GM12878 (cell line): ENCODE measurements at regions not wholly inside any gene's neighbourhood (a gene's known extent, or its start where the extent isn't known, plus 50 kb on each side); places are given as distances from the start of the nearest gene placed in this dataset.
"Not testable (repeated sequence)": the region's sequence is repeated elsewhere in the genome, so short reads cannot be mapped to it uniquely, and the experiment has no call there.

Experiments used
- ATAC-seq: fragments of 200-7000 bp; cut with Tn5 transposase; 3 replicates; pipeline ENCODE4 v1.9.1; 2020; ENCODE audit warnings: mild to moderate bottlenecking, moderate library complexity
- BruUV-seq: library from RNA; stranded (reverse); fragments of 400-500 nt; replicated peaks from 2 replicates; lab custom pipeline; 2021; lab: Mats Ljungman, UMichigan
- CTCF ChIA-PET: fragments of 300-600 bp; sonication (Branson Sonifier 250); formaldehyde crosslinking; extraction: SDS; loops from one replicate; lab custom pipeline; 2021; ENCODE audit warnings: inconsistent platforms; lab: Yijun Ruan, JAX
- POLR2A ChIA-PET: fragments of 350-600 bp; formaldehyde crosslinking; extraction: SDS; loops from one replicate; lab custom pipeline; 2021; ENCODE audit warnings: inconsistent platforms; lab: Charles Lee
- RAD21 ChIA-PET: fragments of 300-600 bp; sonication (Branson Sonifier 250); formaldehyde crosslinking; loops from one replicate; lab custom pipeline; 2023; ENCODE audit warnings: antibody characterized with exemption; ENCODE audit not compliant: unreplicated experiment; lab: Charles Lee
- SMC1A ChIA-PET: fragments of 300-600 bp; sonication (Branson Sonifier 250); formaldehyde crosslinking; loops from one replicate; lab custom pipeline; 2023; ENCODE audit not compliant: unreplicated experiment, uncharacterized antibody; lab: Charles Lee
- DNase-seq: peaks from one replicate; pipeline ENCODE4 v3.0.0-alpha.2; 2011; ENCODE audit warnings: low read depth, low spot score
- FAIRE-seq: peaks from 3 replicates; lab custom pipeline; 2011; peaks lifted over from hg19 to GRCh38; lab: Jason Lieb, UNC
- H2AFZ ChIP-seq: 2 replicates; pipeline ENCODE4 v1.6.0; 2011; ENCODE audit warnings: low read depth, low read length, control low read depth; ENCODE audit not compliant: control insufficient read depth
- H3K27ac ChIP-seq: 2 replicates; pipeline ENCODE4 v1.5.1; 2011; ENCODE audit warnings: control low read depth; ENCODE audit not compliant: control insufficient read depth, insufficient read depth
- H3K27me3 ChIP-seq, 2 experiments: replicated peaks in 1 of 2; 2 replicates each; pipeline versions ENCODE4 v1.6.0 to v1.6.1; 2011; ENCODE audit warnings: low read length in 1 of 2; ENCODE audit not compliant: control insufficient read depth in 2 of 2, insufficient read depth in 2 of 2
- H3K36me3 ChIP-seq, 2 experiments: 2 replicates each; pipeline ENCODE4 v1.5.1; 2011; ENCODE audit warnings: low read length in 1 of 2; ENCODE audit not compliant: control insufficient read depth in 2 of 2, insufficient read depth in 2 of 2
- H3K4me1 ChIP-seq: 2 replicates; pipeline ENCODE4 v1.6.1; 2011; ENCODE audit warnings: mild to moderate bottlenecking, low read length, moderate library complexity, mixed read lengths; ENCODE audit not compliant: control insufficient read depth, insufficient read depth
- H3K4me2 ChIP-seq: 2 replicates; pipeline ENCODE4 v1.6.0; 2011; ENCODE audit warnings: control low read depth; ENCODE audit not compliant: control insufficient read depth, insufficient read depth
- H3K4me3 ChIP-seq: fragments of 200-600 bp; sonication (generic); 2 replicates; pipeline ENCODE4 v1.5.1; 2016
- H3K79me2 ChIP-seq: 2 replicates; pipeline ENCODE4 v1.6.0; 2011; ENCODE audit warnings: low read length; ENCODE audit not compliant: control insufficient read depth, insufficient read depth
- H3K9ac ChIP-seq: 2 replicates; pipeline ENCODE4 v1.8.0; 2011; ENCODE audit warnings: low read length, control low read depth, mixed read lengths; ENCODE audit not compliant: control insufficient read depth, insufficient read depth
- H3K9me3 ChIP-seq: replicated peaks from 3 replicates; pipeline ENCODE4 v1.5.1; 2011; ENCODE audit warnings: mild to moderate bottlenecking, low read length; ENCODE audit not compliant: control insufficient read depth, insufficient read depth
- H4K20me1 ChIP-seq: 2 replicates; pipeline ENCODE4 v1.6.0; 2011; ENCODE audit not compliant: control insufficient read depth, insufficient read depth
- CHD1 ChIP-seq: IDR thresholded peaks from 2 replicates; pipeline ENCODE4 v1.6.1; 2012; ENCODE audit warnings: low read depth, low read length, improper control_type of control experiment
- ZBTB11 ChIP-seq: fragments of 450-650 bp; formaldehyde crosslinking; IDR thresholded peaks from 2 replicates; pipeline ENCODE4 v1.5.0; 2022; ENCODE audit warnings: mild to moderate bottlenecking, missing genetic modification characterization
- WGBS: methylation state at CpG from one replicate; pipeline ENCODE4 v1.1.6; 2016; ENCODE audit warnings: low lambda C conversion rate; ENCODE audit not compliant: insufficient replicate concordance, insufficient coverage; ENCODE audit errors: missing lambda C conversion rate; 5-methylcytosine and 5-hydroxymethylcytosine counted together
- in situ Hi-C: fragments of 300-500 bp; cut with MboI; formaldehyde crosslinking; loops from 9 replicates; pipeline ENCODE4 v1.14.3; 2018; ENCODE audit warnings: mixed read lengths
- intact Hi-C: fragments of 100-400 bp; cut with micrococcal nuclease; formaldehyde crosslinking; loops from one replicate; pipeline ENCODE4 v1.14.2; 2022; ENCODE audit not compliant: unreplicated experiment

GRCh38 chr20:52060794-52061714, 130.5 kb downstream of the ZFP64 start:
- no peak overlapping the region for H3K27ac ChIP-seq
- H3K36me3 ChIP-seq = no peaks in the 10 kb centered on the region
- DNase-seq (no peak), ATAC-seq (no peak), FAIRE-seq (no peak)
- H3K4me3 ChIP-seq = no peak overlapping the region
- ChIA-PET SMC1A (no interaction called here), CTCF (no interaction called here), POLR2A (no interaction called here), RAD21 (no interaction called here)
- H3K4me2 ChIP-seq = no peak overlapping the region
- intact Hi-C loops = no loop called here
- H3K9ac ChIP-seq = no peak overlapping the region
- no peaks in the 10 kb centered on the region for H4K20me1 ChIP-seq
- H3K27me3 ChIP-seq = no peaks in the 10 kb centered on the region
- H3K9me3 ChIP-seq = no peaks in the 10 kb centered on the region; the same call in 2 of the 3 replicates
- in situ Hi-C loops = no loop called here
- TF ChIP-seq ZBTB11 = no peak
- TF ChIP-seq CHD1 = no peak
- H3K4me1 ChIP-seq = no peaks in the 10 kb centered on the region
- no TSS peak for BruUV-seq
- H2AFZ ChIP-seq = no peak overlapping the region
- 33% methylated on average over 11 of the region's 11 CpGs for WGBS
- no peaks in the 10 kb centered on the region for H3K79me2 ChIP-seq

GRCh38 chr20:52057133-52057532, 134.4 kb downstream of the ZFP64 start:
- H3K9ac ChIP-seq, H3K36me3 ChIP-seq, H2AFZ ChIP-seq, H3K4me2 ChIP-seq, intact Hi-C loops, H3K9me3 ChIP-seq, H3K27me3 ChIP-seq, H3K27ac ChIP-seq, H4K20me1 ChIP-seq, H3K4me3 ChIP-seq, FAIRE-seq, SMC1A ChIA-PET, DNase-seq, ATAC-seq, BruUV-seq, H3K79me2 ChIP-seq, POLR2A ChIA-PET, H3K4me1 ChIP-seq, in situ Hi-C loops, RAD21 ChIA-PET: not testable (repeated sequence)
- CTCF ChIA-PET = interaction anchor here (0.6 kb wide), 1 partner anchor 91 kb away, joined by 3 read pairs; no protein-coding TSS in a partner anchor
- WGBS = 86% methylated on average over 1 of the region's 3 CpGs
